ENCODE measurements at regions not wholly inside any gene's neighbourhood (a gene's known extent, or its start where the extent isn't known, plus 50 kb on each side); places are given as distances from the start of the nearest gene placed in this dataset.

GRCh38 chrX:103158317-103158621 lies 56.6 kb upstream of the BEX4 start:
- no peak for DNase-seq (ENCODE audit: low read depth)

DNA sequence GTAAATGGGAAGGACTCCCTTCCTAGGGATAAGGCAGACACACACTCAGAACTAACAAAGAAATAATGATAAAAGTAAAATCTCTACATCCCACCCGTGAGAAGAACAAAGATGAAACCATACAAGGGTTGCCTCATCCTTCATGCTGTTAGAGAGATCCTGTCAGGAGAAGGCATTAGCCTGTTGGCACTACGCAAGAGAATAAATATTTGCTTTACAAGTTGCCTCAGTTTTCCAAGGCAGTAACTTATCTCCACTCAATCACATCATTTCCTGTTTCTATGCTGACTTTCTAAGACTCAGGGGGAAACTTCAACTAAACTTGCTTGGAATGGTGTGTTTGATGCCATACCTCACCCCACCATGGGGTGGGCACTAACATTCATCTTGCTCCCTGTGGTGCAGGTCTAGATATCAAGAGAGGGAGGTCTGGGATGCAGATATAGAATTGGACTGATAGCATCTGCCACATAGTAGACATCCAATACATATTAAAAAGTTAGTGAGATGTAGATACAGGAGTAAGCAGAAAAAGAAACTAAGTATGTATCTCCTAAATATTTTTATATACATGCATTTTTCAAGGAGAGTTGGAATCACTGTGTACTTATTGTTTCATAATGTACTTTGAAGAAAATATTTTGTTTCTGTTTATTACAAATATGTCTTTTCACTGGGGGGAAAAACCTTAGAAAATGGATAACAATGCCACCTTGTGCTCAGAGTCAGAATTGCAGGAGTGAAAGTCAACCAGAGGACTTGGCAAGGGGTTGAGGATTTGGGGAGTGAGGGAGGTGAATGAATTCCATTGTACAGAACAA lies 57.2 kb upstream of the BEX4 start:
- DNase-seq (ENCODE audit: low read depth), result peak; percentile 23

DNA sequence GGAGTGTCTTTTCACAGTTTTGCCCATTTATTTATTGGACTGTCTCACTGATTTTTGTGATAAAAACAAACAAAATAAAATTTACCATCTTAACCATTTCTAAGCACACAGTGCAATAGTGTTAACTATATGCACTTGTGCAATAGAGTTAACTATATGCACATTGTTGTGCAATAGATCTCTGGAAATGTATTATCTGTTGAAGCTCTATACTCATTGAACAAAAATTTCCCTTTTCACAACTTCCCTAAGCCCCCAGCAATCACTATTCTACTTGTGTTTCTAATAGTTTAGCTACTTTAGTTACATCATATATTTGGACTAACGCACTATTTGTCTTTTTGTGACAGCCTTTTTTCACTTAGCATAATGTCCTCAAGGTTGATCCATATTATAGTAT lies 59.7 kb upstream of the BEX4 start:
- DNase-seq (ENCODE audit: low read depth), result peak; percentile 62

- no peak for DNase-seq (ENCODE audit: low read depth)
These were observed 60.7 kb upstream of the NXF3 start for GRCh38 chrX:103153661-103154060.

DNA sequence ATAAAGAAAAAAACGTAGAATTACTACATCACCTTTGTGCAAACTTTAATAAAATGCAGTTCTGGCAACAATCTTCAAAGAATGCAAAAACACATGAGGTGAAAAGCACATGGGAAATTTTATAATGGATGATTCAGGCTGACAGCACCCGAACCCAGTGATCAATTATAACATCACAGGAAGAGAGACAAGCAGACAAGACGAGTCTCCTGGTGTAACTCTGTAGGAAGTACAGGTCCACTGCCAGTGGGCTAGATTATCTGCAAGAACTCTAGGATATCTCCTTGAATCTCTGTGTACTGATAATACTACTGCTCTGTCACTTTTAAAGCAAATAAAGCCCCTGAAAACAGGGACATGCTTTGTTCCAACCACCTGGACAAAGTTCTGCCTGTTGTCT lies 58.9 kb upstream of the NXF3 start:
- no peak for DNase-seq (ENCODE audit: low read depth)

DNA sequence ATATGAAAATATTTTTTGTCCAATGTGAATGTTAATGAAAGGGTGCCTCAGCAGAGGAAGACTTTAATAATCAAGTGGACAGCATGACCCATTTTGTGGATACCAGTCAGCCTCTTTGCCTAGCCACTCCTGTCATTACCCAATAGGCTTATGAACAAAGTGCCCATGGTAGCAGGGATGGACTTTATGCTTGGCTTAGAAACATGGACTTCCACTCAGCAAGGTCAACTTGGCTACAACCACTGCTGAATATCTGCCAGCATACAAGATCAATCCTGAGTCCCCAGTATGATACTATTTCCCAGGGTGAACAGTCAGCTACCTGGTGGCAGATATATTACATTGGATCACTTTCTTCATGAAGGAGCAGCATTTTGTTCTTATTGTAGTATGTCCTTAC lies 56.7 kb upstream of the NXF3 start:
- DNase-seq (ENCODE audit: low read depth), result no peak

DNA sequence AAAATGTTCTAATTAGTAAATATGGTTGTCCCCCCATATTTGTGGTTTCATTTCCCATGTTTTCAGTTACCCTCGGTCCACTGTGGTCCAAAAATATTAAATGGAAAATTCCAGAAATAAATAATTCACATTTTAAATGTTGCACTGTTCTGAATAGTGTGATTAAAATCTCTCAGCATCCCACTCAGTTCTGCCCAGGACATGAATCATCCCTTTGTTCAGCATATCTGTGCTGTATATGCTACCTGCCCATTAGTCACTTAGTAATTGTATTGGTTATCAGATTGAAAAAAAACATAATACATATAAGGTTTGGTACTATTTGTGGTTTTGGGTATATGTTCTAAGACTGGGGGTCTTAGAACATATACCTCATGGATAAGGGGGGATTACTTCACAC lies 55.1 kb upstream of the NXF3 start:
- DNase-seq (ENCODE audit: low read depth), result no peak

Data from amniotic epithelial cell (primary cell).